ENCODE measurements at regions not wholly inside any gene's neighbourhood (a gene's known extent, or its start where the extent isn't known, plus 50 kb on each side); places are given as distances from the start of the nearest gene placed in this dataset.

DNA sequence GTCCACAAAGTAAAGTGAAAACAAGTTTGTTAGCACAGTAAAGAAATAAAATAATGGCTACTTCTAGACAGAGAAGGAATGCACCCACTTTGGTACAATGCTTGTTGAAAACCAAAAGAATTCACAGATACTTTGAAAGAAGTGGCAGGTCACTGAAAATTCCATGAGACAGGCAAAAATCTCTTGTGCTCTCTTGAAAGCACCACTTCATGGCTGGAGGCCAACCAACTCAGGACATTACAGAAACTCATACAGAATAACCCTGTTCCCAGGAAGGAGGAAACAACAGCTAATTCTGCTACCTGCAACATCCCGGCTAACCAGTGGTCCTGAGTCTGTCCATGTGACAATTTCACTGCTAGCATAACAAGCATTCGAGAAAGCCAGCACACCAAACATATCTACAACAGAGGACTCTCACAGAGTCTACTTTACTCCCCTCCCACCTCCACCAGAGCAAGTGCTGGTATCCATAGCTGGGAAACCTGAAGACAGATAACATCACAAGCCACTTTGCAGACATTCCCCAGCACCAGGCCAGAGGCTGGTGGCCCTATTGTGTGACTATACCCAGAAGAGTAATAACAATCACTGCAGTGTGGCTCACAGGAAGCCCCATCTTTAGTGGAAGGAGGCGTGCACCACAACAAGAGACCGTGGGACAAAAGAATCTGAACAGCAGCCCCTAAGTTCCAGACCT is 255.3 kb upstream of the SLITRK3 start:
- TF ChIP-seq POU6F1 (CRISPR knock-in tag; IDR thresholded peaks at IDR 0.05; ENCODE audit: borderline replicate concordance, low read depth) (no peak), ZFP30 (CRISPR knock-in tag; IDR thresholded peaks at IDR 0.05) (no peak), ARNTL (CRISPR knock-in tag; IDR thresholded peaks at IDR 0.05; ENCODE audit: borderline replicate concordance, low read depth) (no peak), CSRNP3 (CRISPR knock-in tag; IDR thresholded peaks at IDR 0.05) (no peak), PATZ1 (CRISPR knock-in tag; IDR thresholded peaks at IDR 0.05; ENCODE audit: borderline replicate concordance) (no peak), TOX (CRISPR knock-in tag; IDR thresholded peaks at IDR 0.05; ENCODE audit: borderline replicate concordance) (no peak), ZFP3 (CRISPR knock-in tag; IDR thresholded peaks at IDR 0.05) (no peak)
- TF ChIP-seq, protein P1, sequence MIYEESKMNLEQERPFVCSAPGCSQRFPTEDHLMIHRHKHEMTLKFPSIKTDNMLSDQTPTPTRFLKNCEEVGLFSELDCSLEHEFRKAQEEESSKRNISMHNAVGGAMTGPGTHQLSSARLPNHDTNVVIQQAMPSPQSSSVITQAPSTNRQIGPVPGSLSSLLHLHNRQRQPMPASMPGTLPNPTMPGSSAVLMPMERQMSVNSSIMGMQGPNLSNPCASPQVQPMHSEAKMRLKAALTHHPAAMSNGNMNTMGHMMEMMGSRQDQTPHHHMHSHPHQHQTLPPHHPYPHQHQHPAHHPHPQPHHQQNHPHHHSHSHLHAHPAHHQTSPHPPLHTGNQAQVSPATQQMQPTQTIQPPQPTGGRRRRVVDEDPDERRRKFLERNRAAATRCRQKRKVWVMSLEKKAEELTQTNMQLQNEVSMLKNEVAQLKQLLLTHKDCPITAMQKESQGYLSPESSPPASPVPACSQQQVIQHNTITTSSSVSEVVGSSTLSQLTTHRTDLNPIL (CRISPR knock-in tag; IDR thresholded peaks at IDR 0.05; ENCODE audit: low read depth): no peak
